Gastroesophageal sphincter (tissue), 3 donors: ENCODE measurements at regions not wholly inside any gene's neighbourhood (a gene's known extent, or its start where the extent isn't known, plus 50 kb on each side); places are given as distances from the start of the nearest gene placed in this dataset.

Source experiments
- POLR2A ChIP-seq, 2 donors: fragments of 450-650 bp; IDR thresholded peaks; one replicate each; pipeline ENCODE4 v1.6.1; 2017; ENCODE audit warnings: antibody characterized with exemption in 2 of 2, mild to moderate bottlenecking in 2 of 2, moderate library complexity in 1 of 2
- POLR2AphosphoS5 ChIP-seq: sonication (generic); formaldehyde crosslinking; IDR thresholded peaks from one replicate; pipeline ENCODE4 v1.6.1; 2017; ENCODE audit warnings: antibody characterized with exemption
- TF ChIP-seq, protein P1 (sequence below), 4 experiments: fragments of 200-600 bp in 2 of 4; fragments of 450-650 bp in 2 of 4; sonication (generic) in 1 of 4; IDR thresholded peaks; one replicate each; pipeline ENCODE4 v1.5.1; 2017 to 2019; ENCODE audit warnings: antibody characterized with exemption in 4 of 4, mild to moderate bottlenecking in 2 of 4, moderate library complexity in 2 of 4

DNA sequence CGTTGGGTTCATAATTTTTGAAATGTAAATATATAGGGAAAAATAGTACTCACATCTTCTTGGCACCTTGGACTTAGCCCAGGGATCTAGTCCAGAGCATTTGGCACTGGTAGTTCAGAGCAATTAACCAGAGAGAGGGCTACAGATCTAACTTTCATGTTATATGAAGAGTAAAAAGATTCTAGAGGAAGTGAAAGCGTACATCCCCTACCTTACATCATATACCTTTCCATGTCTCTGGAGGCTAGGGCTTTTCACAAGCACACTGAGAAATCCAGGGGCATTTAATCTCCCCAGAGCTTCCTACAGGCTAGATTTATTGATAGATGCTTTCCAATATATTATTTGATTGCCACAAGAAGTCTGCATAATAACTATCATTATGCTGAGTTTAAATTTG lies 687.5 kb upstream of the FBXO33 start:
- TF ChIP-seq, protein P1, sequence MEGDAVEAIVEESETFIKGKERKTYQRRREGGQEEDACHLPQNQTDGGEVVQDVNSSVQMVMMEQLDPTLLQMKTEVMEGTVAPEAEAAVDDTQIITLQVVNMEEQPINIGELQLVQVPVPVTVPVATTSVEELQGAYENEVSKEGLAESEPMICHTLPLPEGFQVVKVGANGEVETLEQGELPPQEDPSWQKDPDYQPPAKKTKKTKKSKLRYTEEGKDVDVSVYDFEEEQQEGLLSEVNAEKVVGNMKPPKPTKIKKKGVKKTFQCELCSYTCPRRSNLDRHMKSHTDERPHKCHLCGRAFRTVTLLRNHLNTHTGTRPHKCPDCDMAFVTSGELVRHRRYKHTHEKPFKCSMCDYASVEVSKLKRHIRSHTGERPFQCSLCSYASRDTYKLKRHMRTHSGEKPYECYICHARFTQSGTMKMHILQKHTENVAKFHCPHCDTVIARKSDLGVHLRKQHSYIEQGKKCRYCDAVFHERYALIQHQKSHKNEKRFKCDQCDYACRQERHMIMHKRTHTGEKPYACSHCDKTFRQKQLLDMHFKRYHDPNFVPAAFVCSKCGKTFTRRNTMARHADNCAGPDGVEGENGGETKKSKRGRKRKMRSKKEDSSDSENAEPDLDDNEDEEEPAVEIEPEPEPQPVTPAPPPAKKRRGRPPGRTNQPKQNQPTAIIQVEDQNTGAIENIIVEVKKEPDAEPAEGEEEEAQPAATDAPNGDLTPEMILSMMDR (IDR thresholded peaks at IDR 0.05): no peak
- TF ChIP-seq POLR2A (IDR thresholded peaks at IDR 0.05) (no peak), POLR2AphosphoS5 (no peak)
